ENCODE measurements at regions not wholly inside any gene's neighbourhood (a gene's known extent, or its start where the extent isn't known, plus 50 kb on each side); places are given as distances from the start of the nearest gene placed in this dataset.

- DNase-seq, result no peak
- TF ChIP-seq EP300 (IDR thresholded peaks at IDR 0.05), result no peak
- no peak for TF ChIP-seq CTCF (IDR thresholded peaks at IDR 0.05)
- no peak for TF ChIP-seq POLR2A (IDR thresholded peaks at IDR 0.05)
- TF ChIP-seq POLR2AphosphoS5 (IDR thresholded peaks at IDR 0.05), result no peak
- 54 to 58% methylated on average over 4 of the region's 4 CpGs for WGBS, 2 donors
- intact Hi-C loops (cut with DNase I), result no loop called here
- peaks cover 0 to 4% (median 0%) of the 10 kb centered on the region in 3 donors for H3K27me3 ChIP-seq
- no peak overlapping the region for H3K4me3 ChIP-seq
- no peaks in the 10 kb centered on the region for H3K9me3 ChIP-seq
- H3K27ac ChIP-seq, result no peak overlapping the region
- H3K36me3 ChIP-seq, result no peaks in the 10 kb centered on the region
- H3K4me1 ChIP-seq, result no peaks in the 10 kb centered on the region
These were observed 139.7 kb downstream of the MYCN start for GRCh38 chr2:16080071-16080470.

DNA sequence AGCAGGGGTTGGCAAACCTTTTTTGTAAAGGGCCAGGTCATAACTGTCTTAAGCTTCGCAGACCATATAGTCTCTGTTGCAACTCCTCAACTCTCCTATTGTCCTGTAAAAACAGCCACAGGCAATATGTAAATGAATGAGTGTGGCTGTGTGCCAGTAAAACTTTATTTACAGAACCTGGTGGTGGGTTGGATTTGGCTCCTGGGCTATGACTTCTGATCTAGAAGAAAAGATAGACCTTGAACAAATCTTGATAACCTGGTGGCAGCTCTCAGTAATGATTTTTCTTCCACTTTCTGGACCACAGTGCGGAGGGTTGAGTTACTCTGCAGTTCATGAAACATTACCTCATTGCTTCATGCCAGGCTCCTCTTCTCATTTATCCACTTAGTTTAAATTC, 139.3 kb downstream of the MYCN start:
- Histone ChIP-seq H3K4me1 (no peaks in the 10 kb centered on the region), H3K4me3 (no peak overlapping the region), H3K27ac (no peak overlapping the region), H3K36me3 (no peaks in the 10 kb centered on the region), H3K27me3 (peaks cover 0 to 4% (median 0%) of the 10 kb centered on the region in 3 donors), H3K9me3 (no peaks in the 10 kb centered on the region)
- intact Hi-C loops (cut with DNase I), result no loop called here
- 38 to 84% methylated on average over 2 of the region's 2 CpGs for WGBS, 2 donors
- TF ChIP-seq EP300 (IDR thresholded peaks at IDR 0.05) (no peak), POLR2A (IDR thresholded peaks at IDR 0.05) (no peak), POLR2AphosphoS5 (IDR thresholded peaks at IDR 0.05) (no peak), CTCF (IDR thresholded peaks at IDR 0.05) (no peak)
- DNase-seq, result no peak

DNA sequence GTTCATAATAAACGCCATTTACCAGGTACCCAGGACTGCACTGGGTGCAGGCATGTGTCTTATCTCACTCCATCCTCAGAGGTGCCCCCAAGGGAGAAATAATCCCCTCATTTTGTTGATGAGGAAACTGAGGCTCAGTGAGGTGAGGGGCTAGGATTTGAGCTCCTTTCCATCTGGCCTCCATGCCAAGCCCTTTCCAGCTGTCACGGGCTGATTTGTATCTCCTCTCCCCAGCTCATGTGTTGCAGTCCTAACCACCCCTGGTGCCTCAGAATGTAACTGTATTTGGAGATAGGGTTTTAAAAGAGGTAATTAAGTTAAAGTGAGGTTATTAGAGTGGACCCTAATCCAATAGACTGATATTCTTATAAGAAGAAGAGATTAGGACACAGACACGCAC, 137.3 kb downstream of the MYCN start:
- Histone ChIP-seq H3K4me1 (no peaks in the 10 kb centered on the region), H3K27me3 (peaks cover 0 to 4% (median 0%) of the 10 kb centered on the region in 3 donors), H3K36me3 (no peaks in the 10 kb centered on the region), H3K27ac (no peak overlapping the region), H3K9me3 (no peaks in the 10 kb centered on the region), H3K4me3 (no peak overlapping the region)
- TF ChIP-seq POLR2A (IDR thresholded peaks at IDR 0.05) (no peak), CTCF (IDR thresholded peaks at IDR 0.05) (no peak), EP300 (IDR thresholded peaks at IDR 0.05) (no peak), POLR2AphosphoS5 (IDR thresholded peaks at IDR 0.05) (no peak)
- intact Hi-C loops (cut with DNase I), result no loop called here
- DNase-seq, result no peak
- WGBS, 2 donors, result 80 to 96% methylated on average over 3 of the region's 3 CpGs

GRCh38 chr2:16076911-16077310, 136.6 kb downstream of the MYCN start:
- no peak for TF ChIP-seq POLR2A (IDR thresholded peaks at IDR 0.05)
- TF ChIP-seq EP300 (IDR thresholded peaks at IDR 0.05), result no peak
- no peak for TF ChIP-seq CTCF (IDR thresholded peaks at IDR 0.05)
- no peak for TF ChIP-seq POLR2AphosphoS5 (IDR thresholded peaks at IDR 0.05)
- Histone ChIP-seq H3K27ac (no peak overlapping the region), H3K36me3 (no peaks in the 10 kb centered on the region), H3K4me1 (no peaks in the 10 kb centered on the region), H3K4me3 (no peak overlapping the region), H3K9me3 (no peaks in the 10 kb centered on the region), H3K27me3 (peaks cover 0 to under 1% (median 0%) of the 10 kb centered on the region in 3 donors)
- WGBS, 2 donors, result 89 to 92% methylated on average over 5 of the region's 5 CpGs
- intact Hi-C loops (cut with DNase I), result no loop called here
- no peak for DNase-seq

All from sigmoid colon (tissue), 6 donors.